A673 (cell line): ENCODE measurements at regions not wholly inside any gene's neighbourhood (a gene's known extent, or its start where the extent isn't known, plus 50 kb on each side); places are given as distances from the start of the nearest gene placed in this dataset.

Experiments
- CTCF ChIP-seq: fragments of 300-800, 200-600 bp; sonication (generic); conservative IDR thresholded peaks from 2 replicates; pipeline ENCODE4 v1.5.1; 2017; ENCODE audit warnings: low read depth, mild to moderate bottlenecking, antibody characterized with exemption, low read length, moderate library complexity, mixed read lengths
- EZH2 ChIP-seq: fragments of 200-600 bp; sonication (generic); IDR thresholded peaks from 2 replicates; pipeline ENCODE4 v1.6.1; 2017; ENCODE audit warnings: borderline replicate concordance, low read depth, mild to moderate bottlenecking, mixed read lengths, antibody characterized with exemption, low read length; ENCODE audit not compliant: poor library complexity, severe bottlenecking

DNA sequence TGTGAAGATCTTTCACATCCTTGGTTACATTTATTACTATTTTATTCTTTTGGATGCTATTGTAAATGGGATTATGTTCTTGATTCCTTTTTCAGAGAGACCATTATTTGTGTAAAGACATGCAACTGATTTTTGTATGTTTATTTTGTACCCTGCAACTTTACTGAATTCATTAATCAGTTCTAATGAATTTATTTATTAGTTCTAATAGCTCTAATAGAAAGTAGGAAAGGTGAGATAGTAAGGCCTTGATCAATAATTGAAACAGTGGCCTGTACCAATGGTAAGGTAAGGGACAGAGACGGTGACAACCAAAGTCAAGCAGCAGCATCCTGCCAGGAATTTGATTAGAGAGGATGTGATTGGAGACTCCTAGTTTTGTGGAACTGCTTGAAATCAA, 224.1 kb downstream of the PHLDA1 start:
- TF ChIP-seq CTCF: no peak
- no peak for TF ChIP-seq EZH2
